Type B pancreatic cell (in vitro differentiated cells): ENCODE measurements at regions not wholly inside any gene's neighbourhood (a gene's known extent, or its start where the extent isn't known, plus 50 kb on each side); places are given as distances from the start of the nearest gene placed in this dataset.

ENCODE experiments used
- DNase-seq: peaks from one replicate; pipeline ENCODE4 v3.0.0; 2021; ENCODE audit warnings: mixed read lengths; ENCODE audit not compliant: unreplicated experiment; ENCODE audit errors: extremely low spot score
- H3K27ac Mint-ChIP-seq: 2 replicates; pipeline ENCODE4 v1.8.0; 2021; ENCODE audit warnings: mild to moderate bottlenecking, mixed read lengths
- H3K27me3 Mint-ChIP-seq: 2 replicates; pipeline ENCODE4 v1.8.0; 2021; ENCODE audit warnings: mixed read lengths
- H3K36me3 Mint-ChIP-seq: 2 replicates; pipeline ENCODE4 v1.8.0; 2021; ENCODE audit warnings: mixed read lengths
- H3K4me1 Mint-ChIP-seq: one replicate; pipeline ENCODE4 v1.8.0; 2021; ENCODE audit warnings: mixed read lengths; ENCODE audit not compliant: unreplicated experiment
- H3K4me3 Mint-ChIP-seq: 2 replicates; pipeline ENCODE4 v1.8.0; 2021; ENCODE audit warnings: mild to moderate bottlenecking, mixed read lengths
- H3K9me3 Mint-ChIP-seq: 2 replicates; pipeline ENCODE4 v1.8.0; 2021; ENCODE audit warnings: mixed read lengths
- CTCF ChIP-seq: fragments of 200-600 bp; sonication (generic); conservative IDR thresholded peaks from 2 replicates; pipeline ENCODE4 v1.5.0; 2021; ENCODE audit warnings: antibody characterized with exemption, mild to moderate bottlenecking

GRCh38 chr5:12237837-12238575 lies 333.8 kb upstream of the CTNND2 start:
- Mint-ChIP-seq H3K4me1 (no peaks in the 10 kb centered on the region), H3K27me3 (no peaks in the 10 kb centered on the region), H3K9me3 (no peaks in the 10 kb centered on the region), H3K27ac (no peak overlapping the region), H3K36me3 (no peaks in the 10 kb centered on the region), H3K4me3 (no peak overlapping the region)
- no peak for TF ChIP-seq CTCF
- no peak for DNase-seq

DNA sequence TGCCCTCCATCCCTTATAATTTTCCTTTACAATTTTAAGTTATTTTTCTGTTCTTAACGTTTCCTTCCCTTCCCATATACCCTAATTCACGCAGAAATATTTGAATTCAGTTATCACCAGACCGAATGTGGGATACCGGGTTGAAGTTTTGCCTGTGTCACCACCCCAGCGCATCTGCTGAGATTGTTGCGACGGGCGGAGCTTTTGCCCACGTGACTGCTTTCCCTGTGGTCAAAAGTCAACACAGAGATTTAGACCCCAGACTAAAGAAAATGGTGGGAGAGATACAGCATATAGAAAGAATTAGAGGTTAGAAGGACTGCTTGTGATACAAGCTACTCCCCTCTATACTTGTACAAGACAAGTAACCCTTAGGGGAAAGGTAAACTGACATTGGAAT lies 326.4 kb upstream of the CTNND2 start:
- no peak for TF ChIP-seq CTCF
- no peaks in the 10 kb centered on the region for H3K4me1 Mint-ChIP-seq
- no peaks in the 10 kb centered on the region for H3K36me3 Mint-ChIP-seq
- no peak overlapping the region for H3K4me3 Mint-ChIP-seq
- H3K9me3 Mint-ChIP-seq, result no peaks in the 10 kb centered on the region
- no peaks in the 10 kb centered on the region for H3K27me3 Mint-ChIP-seq
- DNase-seq, result no peak
- H3K27ac Mint-ChIP-seq, result no peak overlapping the region

DNA sequence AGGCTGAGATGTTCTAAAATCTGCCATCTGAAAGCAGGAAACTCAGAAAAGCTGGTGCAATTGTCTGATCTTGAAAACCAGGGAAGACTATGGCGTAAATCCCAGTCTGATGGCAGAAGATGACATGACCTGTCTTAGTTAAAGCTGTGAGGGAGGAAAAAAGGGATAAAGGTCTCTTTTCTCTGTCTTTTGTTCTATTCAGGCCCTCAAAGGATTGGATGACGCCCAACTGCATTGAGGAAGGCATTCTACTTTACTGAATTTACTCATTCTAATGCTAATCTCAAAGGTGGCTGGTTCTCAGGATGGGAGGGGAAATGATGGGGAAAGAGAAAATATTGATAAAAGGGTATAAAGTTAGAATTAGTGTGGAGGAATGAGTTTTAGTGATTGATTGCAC lies 312.8 kb upstream of the CTNND2 start:
- DNase-seq, result no peak

DNA sequence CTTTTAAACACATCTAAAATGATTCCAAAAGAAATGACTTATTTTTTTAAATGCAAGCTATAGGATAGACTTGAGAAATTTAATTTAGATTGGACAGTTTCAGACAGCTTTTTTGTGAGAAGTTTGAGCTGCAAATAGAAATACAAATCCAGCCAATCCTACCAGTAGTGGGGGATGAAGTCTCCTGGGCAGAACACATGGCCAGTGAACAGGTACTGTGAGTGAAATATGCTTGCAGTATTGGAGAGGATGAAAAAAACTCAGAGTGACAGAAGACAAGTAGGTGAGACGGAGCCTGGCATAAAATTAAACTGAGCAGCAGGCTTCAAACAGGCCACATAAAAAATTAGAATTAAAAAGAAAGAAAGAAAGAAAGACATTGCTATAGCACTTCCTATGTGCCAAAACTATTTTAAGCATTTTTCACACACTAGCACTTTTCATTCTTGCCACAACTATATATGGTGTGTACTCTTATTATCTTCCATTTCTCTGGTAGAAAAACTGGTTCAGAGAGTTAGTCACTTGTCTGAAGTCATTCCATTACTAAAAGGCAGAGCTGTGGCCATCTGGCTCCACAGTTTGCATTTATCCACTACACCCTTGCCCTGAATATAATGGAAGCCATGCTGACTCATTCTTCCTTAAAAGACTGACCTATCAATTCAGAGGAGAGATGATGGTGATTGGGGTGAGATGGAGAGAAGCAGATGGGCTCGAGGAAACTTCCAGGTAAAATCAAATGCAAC lies 310.2 kb upstream of the CTNND2 start:
- H3K4me1 Mint-ChIP-seq, result no peaks in the 10 kb centered on the region
- H3K27ac Mint-ChIP-seq, result no peak overlapping the region
- TF ChIP-seq CTCF, result no peak
- H3K4me3 Mint-ChIP-seq, result no peak overlapping the region
- H3K36me3 Mint-ChIP-seq, result no peaks in the 10 kb centered on the region
- DNase-seq, result no peak
- H3K9me3 Mint-ChIP-seq, result peaks cover 10% of the 10 kb centered on the region
- H3K27me3 Mint-ChIP-seq, result no peaks in the 10 kb centered on the region

More for the DNA sequence above, 312.8 kb upstream of the CTNND2 start:
- Mint-ChIP-seq H3K4me1 (no peaks in the 10 kb centered on the region), H3K27me3 (no peaks in the 10 kb centered on the region), H3K27ac (no peak overlapping the region), H3K36me3 (no peaks in the 10 kb centered on the region), H3K9me3 (peaks cover 6% of the 10 kb centered on the region), H3K4me3 (no peak overlapping the region)
- no peak for TF ChIP-seq CTCF

DNA sequence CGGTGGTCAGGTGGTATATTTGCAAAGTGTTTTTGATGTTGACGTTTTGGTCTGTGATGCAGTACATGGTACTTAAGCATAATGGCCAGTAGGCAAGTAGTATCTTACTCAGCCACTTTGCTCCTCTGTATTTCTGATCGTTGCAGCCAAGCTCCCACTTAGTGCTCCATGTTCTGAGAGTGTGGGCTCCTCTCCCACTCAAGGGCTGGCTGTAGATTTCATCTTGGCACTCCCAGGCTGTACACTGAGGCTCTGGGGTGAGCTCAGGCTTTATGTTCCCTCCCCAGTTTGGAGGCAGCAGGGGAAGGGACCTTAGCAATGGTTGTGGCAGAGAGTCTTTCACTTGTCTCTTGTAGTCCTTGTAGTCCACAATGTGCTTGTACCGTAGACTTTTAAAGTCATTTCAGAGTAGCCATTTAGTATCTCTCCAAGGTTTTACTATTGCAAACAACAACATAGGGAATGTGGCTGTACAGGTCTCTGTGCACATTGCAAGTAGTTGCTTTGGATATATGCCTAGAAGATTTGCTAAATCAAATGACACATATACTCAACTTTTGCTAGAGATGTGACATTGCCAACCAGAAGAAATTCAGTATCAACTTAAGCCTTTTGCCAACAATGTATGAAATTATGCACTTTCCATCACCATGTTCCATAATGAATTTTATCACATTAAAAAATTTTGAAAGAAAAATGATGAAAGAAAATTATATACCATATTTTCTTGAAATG lies 304.3 kb upstream of the CTNND2 start:
- H3K36me3 Mint-ChIP-seq, result no peaks in the 10 kb centered on the region
- H3K27me3 Mint-ChIP-seq, result no peaks in the 10 kb centered on the region
- no peaks in the 10 kb centered on the region for H3K4me1 Mint-ChIP-seq
- H3K4me3 Mint-ChIP-seq, result no peak overlapping the region
- DNase-seq, result no peak
- no peak for TF ChIP-seq CTCF
- no peak overlapping the region for H3K27ac Mint-ChIP-seq
- peaks cover 4% of the 10 kb centered on the region for H3K9me3 Mint-ChIP-seq
